ENCODE measurements at regions not wholly inside any gene's neighbourhood (a gene's known extent, or its start where the extent isn't known, plus 50 kb on each side); places are given as distances from the start of the nearest gene placed in this dataset.

- TF ChIP-seq CTCF (IDR thresholded peaks at IDR 0.05 in 8 of 11, conservative IDR thresholded peaks at IDR 0.05 in 3 of 11) (no peak), POLR2AphosphoS5 (IDR thresholded peaks at IDR 0.05) (no peak)
Measured at GRCh38 chr10:44828508-44829142, 82.5 kb upstream of the TMEM72 start.

Measured in spleen (tissue), 7 donors.